Putamen (tissue), 1 donor: ENCODE measurements at regions not wholly inside any gene's neighbourhood (a gene's known extent, or its start where the extent isn't known, plus 50 kb on each side); places are given as distances from the start of the nearest gene placed in this dataset.
A peak's percentile ranks its signal among the peaks of the same experiment; 100 is the strongest.

Source experiments
- DNase-seq: peaks from one replicate; pipeline ENCODE4 v3.0.0-alpha.2; 2016; ENCODE audit warnings: low spot score

DNA sequence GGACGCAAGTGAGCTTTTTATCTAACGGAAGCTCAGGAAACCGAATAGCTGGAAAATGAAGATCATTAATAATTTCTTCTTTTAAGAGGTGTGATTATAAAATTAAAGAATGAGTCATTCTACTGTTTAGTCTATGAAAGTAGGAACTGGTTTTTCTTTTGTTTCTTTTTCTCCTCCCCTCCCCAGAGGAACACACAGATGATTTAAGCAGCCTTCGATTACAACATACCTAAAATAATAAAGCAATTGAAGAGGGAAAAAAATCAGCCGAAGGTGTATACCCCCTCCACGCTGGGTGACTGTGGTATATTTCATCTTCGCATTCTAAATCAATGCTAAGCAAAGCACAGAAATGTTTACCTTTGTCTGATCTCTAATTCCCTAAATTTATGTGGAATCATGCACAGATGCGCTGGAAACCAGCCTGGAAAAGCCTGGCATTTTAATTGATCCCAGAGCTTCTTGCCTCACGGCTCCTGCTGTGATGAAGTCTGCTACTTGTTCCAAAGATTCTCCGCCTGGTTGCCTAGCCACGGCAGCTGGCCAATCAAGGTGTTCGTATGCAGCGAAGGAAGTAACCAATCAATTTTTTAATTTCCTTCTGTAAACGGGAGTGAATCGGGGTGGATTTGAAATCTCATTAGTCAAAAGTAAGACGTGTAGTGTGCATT is 133.9 kb downstream of the FANCF start:
- peak; percentile 2 for DNase-seq

GRCh38 chr11:22479971-22480720 is 142.0 kb downstream of the SLC17A6 start:
- no peak for DNase-seq

GRCh38 chr11:22479208-22479607 is 141.0 kb downstream of the SLC17A6 start:
- no peak for DNase-seq

DNA sequence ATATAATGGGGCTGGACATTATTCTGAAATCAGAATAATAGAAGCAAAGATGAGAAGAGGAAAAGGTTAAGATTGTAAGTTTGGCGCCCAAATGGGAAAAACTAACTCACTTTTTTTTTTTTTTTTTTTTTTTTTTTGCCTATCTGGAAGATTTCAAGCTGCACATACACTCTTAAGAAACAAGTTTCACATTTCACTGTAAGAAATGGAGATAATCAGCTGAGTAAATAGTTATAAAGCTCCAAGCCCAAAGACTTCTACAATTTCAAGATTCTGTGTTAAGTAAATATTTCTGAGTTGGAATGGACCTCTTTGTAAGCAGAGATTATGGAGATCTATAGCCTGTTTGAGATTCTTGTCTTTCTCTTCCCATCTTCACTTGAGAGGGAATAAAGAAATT is 140.0 kb downstream of the SLC17A6 start:
- DNase-seq: no peak

- DNase-seq: no peak
Measured at GRCh38 chr11:22477312-22477711, 139.1 kb downstream of the SLC17A6 start.

DNA sequence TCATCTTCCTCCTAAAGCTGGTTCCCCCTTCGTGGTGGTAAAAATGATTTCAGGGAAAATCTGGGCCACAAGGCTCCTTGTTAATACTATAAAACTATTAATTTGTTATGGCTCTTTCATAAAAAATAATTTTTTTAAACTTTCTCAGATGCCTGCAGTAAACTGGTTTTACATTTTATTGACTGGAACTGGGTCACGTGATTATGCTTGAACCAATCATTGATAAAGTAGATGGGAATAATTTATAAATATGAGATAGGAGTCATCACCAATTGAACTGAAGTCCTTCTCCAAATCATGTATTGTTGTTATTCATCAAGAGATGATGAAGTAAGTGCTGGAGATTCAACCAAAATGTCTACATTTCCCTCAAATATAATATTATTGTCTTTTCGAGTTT is 138.4 kb downstream of the SLC17A6 start:
- no peak for DNase-seq

DNA sequence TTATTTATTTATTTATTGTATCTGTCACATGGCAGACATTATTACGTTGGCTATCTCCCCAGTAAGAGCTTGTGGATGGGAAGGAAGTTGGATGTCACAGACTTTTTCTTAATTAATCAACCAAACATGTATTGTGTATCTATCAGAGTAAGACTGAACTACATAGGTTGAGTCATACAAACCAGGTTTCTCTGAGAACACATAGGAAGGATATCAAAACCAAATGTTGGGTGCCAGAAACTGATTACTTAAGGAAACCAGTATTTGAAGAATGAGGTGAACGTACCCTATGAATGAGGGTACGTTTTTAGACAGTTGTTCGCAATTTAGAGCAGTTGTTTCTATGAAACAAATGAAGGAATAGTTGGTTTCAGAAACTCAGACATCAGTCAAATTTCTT is 136.4 kb downstream of the SLC17A6 start:
- no peak for DNase-seq

- DNase-seq: no peak
Measured at GRCh38 chr11:22473586-22473985, 135.4 kb downstream of the SLC17A6 start.

DNA sequence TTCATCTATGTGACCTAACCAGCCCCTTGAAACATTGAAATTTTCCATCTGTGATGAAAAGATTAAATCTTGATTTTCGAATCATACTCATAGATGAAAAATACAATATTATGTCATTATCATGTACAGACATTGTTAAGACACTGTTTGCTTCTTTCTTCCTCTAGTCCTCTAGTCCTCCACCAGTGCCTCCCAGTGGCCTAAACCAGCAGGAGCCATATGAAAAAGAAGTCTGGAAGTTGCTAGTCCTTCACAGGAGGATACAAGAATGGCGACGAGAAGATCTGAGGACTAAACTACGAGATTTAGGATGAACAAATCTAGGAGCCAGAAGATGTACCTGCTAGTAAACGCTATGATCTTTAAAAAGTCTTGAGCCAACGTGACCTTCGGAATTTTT is 134.1 kb downstream of the SLC17A6 start:
- no peak for DNase-seq

GRCh38 chr11:22471385-22471784 is 133.2 kb downstream of the SLC17A6 start:
- DNase-seq: no peak

DNA sequence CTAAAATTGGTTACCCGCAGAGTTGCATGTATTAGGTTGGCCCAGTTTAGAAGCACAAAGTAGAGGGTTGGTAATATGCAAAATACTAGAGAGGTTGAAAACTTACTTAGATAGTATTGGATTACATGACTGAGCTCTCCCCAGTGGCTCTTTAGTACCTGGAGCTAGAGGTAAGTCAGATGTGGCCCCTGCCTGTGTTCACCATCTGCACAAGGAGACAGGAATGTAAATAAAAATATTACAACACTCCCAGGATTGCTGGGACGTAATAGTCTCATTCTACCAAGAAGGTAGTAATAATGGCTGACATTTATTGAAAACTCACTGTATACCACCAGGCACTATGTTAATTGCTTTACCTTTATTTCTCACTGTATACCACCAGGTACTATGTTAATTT is 129.6 kb downstream of the SLC17A6 start:
- no peak for DNase-seq

- no peak for DNase-seq
Measured at GRCh38 chr11:22467248-22467647, 129.1 kb downstream of the SLC17A6 start.

DNA sequence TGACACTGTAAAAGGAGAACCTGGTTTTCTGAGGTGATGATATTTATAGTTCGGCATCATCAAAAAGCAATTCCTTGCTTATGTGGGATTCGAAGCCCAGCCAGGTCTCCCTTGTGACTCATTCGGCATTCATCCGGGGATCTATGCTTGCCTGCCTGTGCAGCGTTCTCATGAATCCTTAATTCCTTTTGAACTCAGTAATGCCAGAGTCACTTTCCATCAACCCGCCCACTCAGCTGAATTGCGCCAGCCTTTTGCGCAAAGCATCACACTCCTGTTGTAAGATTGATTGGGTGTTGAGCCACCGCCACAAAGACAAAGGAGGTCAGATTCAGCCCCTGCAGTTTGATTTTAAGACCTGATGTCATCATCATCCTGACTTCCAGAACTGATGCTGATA is 128.6 kb downstream of the SLC17A6 start:
- peak; percentile 57 for DNase-seq

- DNase-seq: no peak
Measured at GRCh38 chr11:22466351-22466750, 128.2 kb downstream of the SLC17A6 start.

DNA sequence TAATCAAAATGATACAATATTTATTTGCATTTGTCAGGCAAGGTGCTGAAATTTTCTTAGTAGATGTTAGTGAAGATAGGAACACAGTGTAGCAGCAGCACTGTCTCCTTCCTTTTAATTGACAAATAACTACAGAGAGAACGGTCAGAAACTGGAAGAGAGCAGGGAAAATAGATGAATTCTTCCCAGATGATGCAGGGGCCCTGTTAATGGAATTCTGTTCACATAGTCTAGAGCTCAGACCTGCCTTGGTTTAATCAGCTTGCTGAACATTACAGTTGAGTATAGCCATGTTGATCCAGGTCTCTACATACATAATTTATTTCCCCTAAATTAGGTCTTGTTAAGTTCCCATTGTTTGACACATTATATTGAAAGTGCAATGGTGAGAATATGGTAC is 127.4 kb downstream of the SLC17A6 start:
- no peak for DNase-seq

GRCh38 chr11:22461626-22462025 is 123.4 kb downstream of the SLC17A6 start:
- DNase-seq: no peak

DNA sequence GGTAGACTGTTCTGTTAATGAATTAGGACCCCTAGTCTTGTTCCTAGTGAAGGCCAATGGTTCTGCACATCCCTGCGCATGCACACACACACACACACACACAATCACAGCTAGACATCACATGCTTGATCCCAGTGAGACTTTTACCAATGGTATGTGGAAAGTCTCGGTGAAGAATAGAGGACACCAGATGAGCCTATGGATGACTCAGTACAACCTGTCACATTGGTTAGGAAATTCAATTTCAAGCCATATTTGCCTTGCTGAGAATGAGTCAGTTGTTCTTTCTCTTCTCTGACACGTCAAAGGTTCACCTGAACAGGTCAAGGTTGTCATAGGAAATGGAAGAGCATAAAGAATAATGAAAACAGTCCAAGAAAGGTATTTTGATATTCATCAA is 122.0 kb downstream of the SLC17A6 start:
- DNase-seq: no peak

DNA sequence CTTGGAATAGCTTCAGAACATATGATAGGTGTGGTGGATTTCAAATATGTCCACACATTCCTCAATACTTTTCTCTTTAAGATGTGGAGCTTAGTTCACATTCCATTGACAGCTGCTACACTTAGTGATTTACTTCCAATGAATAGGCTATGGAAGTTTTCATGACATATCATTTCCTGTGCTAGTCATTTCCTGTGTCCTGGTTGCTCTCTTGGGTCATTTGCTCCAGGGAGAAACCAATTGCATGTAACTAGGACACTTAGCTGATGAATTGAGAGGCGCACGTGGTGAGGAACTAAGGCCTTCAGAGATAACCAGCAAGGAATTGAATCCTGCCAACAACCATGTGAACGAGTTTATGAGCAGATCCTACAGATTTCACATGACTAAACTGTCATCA is 120.9 kb downstream of the SLC17A6 start:
- DNase-seq: no peak

DNA sequence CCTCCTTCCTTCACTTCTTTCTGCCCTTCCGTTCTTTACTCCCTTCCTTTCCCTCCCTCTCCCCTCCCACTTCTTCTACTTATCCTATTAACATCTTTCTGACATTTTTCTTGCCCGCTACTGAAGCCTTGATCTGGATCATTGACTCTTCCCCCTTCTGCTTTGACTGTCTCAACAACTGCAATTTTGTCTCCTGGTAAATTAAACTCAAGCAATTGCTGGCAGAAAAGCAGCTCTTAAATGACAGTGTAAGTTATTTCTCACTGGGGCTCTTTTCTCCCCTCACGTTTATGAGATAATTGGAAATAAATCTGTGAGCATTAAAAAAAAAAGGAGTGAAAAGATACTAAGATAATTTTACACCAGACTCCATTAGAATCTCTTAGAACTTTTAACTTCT is 120.0 kb downstream of the SLC17A6 start:
- DNase-seq: no peak

DNA sequence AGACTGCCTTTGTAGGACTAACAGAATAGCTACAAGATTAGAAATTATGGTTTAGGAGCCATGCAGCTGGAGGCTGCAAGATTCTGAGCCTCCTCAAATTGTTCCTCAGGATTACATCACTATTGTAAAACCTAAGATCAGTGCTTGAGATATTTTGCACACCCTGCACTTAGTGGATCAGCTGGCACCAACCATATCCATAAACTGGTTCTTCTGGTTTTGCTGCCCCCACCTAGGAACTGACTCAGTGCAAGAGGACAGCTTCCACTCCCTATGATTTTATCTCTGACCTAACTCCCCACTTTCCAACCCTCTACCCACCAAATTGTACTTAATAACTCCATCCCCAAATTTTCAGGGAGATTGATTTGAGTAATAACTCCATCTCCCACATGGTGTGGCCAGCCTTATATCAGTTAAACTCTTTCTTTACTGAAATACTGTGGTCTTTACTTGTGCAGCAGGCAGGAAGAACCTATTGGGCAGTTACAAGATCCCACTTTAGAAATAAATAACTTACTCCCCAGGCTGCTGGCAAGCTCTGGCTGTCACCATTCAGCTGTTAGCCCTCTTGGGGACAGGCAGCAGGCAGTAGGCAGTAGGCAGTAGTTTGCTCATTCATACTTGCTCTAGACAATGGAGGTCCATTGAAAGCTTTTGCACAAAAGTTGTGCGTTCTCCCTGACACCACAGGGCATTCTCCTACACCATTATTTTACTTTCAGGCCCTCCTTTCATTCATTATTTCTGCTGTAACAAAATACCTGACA is 119.0 kb downstream of the SLC17A6 start:
- no peak for DNase-seq

- no peak for DNase-seq
Measured at GRCh38 chr11:22454461-22455090, 116.4 kb downstream of the SLC17A6 start.

DNA sequence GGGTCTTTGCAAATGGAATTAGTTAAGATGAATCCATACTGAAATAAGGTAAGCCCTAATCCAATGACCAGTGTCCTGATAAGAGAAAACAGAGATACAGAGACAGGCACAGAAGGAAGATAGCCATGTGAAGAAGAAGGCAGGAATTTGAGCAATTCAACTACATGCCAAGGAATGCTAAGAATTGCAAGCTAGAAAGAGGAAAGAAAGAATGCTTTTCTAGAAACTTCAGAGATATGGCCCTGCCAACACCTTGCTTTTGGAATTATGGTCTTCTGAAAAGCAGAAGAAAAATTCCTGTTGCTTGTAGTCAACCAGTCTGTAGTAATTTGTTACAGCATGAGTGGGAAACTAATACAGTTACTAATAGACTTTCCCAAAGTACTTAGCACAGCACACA is 111.3 kb downstream of the SLC17A6 start:
- DNase-seq: no peak

DNA sequence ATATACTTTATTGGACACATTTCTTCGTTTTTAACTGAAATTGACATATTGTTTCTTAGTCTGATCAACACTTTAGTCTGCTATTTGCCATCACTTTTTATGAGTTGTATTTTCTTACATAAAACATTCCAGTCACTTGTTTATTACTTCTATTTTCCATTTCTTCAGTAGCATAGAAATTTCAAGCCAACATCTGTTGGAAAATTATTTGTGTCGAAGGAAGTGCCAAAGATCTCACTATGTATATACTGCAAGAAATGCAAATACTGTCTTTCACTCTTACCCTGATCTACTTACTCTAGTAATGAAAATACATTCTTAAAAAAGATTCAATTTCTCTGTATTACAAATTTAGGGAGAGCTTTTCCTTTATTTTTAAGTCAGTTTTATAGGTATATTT is 105.9 kb downstream of the SLC17A6 start:
- no peak for DNase-seq
